B cell (primary cell): ENCODE measurements at regions not wholly inside any gene's neighbourhood (a gene's known extent, or its start where the extent isn't known, plus 50 kb on each side); places are given as distances from the start of the nearest gene placed in this dataset.

ENCODE experiments used
- ATAC-seq: fragments of 200-7000 bp; cut with Tn5 transposase; one replicate; pipeline ENCODE4 v1.10.0; 2021; ENCODE audit warnings: low read depth, mild to moderate bottlenecking, moderate number of reproducible peaks, moderate library complexity
- CTCF ChIA-PET: fragments of 350-600 bp; sonication (Branson Sonifier 250); formaldehyde crosslinking; loops from one replicate; lab custom pipeline; 2021; ENCODE audit warnings: antibody characterized with exemption, inconsistent platforms; lab: Charles Lee
- POLR2A ChIA-PET: fragments of 350-600 bp; sonication (Branson Sonifier 250); formaldehyde crosslinking; loops from one replicate; lab custom pipeline; 2021; ENCODE audit warnings: antibody characterized with exemption; lab: Charles Lee
- DNase-seq: peaks from one replicate; pipeline ENCODE4 v3.0.0; 2013
- H2AFZ ChIP-seq: 2 replicates; pipeline ENCODE4 v1.6.1; 2012; ENCODE audit warnings: mild to moderate bottlenecking, low read depth, low read length; ENCODE audit not compliant: insufficient read depth, poor library complexity, severe bottlenecking
- H3K27ac ChIP-seq, 2 donors: 1 replicate in 1 of 2; 2 replicates in 1 of 2; pipeline ENCODE4 v1.5.1; 2012 to 2013; ENCODE audit warnings: low read length in 2 of 2, mild to moderate bottlenecking in 2 of 2, moderate library complexity in 1 of 2
- H3K27me3 ChIP-seq, 4 experiments: fragments of 200-600 bp in 1 of 4; sonication (generic) in 1 of 4; replicated peaks in 1 of 4; 1 replicate in 2 of 4; 2 replicates in 2 of 4; pipeline versions ENCODE4 v1.6.1 to v1.7.0; 2013 to 2016; ENCODE audit warnings: low read length in 3 of 4, mild to moderate bottlenecking in 2 of 4, mixed read lengths in 1 of 4, moderate library complexity in 1 of 4; ENCODE audit not compliant: insufficient read depth in 4 of 4, control insufficient read depth in 3 of 4; ENCODE audit errors: control extremely low read depth in 1 of 4
- H3K36me3 ChIP-seq, 2 experiments: replicated peaks in 1 of 2; 1 replicate in 1 of 2; 2 replicates in 1 of 2; pipeline versions ENCODE4 v1.6.1 to v1.7.1; 2013; ENCODE audit warnings: low read length in 1 of 2; ENCODE audit not compliant: insufficient read depth in 2 of 2, control insufficient read depth in 1 of 2; ENCODE audit errors: control extremely low read depth in 1 of 2, extremely low read depth in 1 of 2
- H3K4me1 ChIP-seq, 2 donors: fragments of 200-600 bp in 1 of 2; sonication (generic) in 1 of 2; 1 replicate in 1 of 2; 2 replicates in 1 of 2; pipeline versions ENCODE4 v1.5.1 to v1.6.1; 2013 to 2017; ENCODE audit warnings: low read length in 2 of 2; ENCODE audit not compliant: control insufficient read depth in 2 of 2, insufficient read depth in 2 of 2
- H3K4me2 ChIP-seq: replicated peaks from 2 replicates; pipeline ENCODE3; 2012; ENCODE audit warnings: mild to moderate bottlenecking, low read depth, low read length; ENCODE audit not compliant: poor library complexity, severe bottlenecking
- H3K4me3 ChIP-seq, 5 experiments: fragments of 200-600 bp in 1 of 5; sonication (generic) in 1 of 5; 1 replicate in 3 of 5; 2 replicates in 2 of 5; pipeline versions ENCODE4 v1.5.1 to v1.7.0; 2011 to 2016; ENCODE audit warnings: low read length in 4 of 5, mild to moderate bottlenecking in 4 of 5, low read depth in 2 of 5, control low read depth in 1 of 5, moderate library complexity in 1 of 5; ENCODE audit not compliant: insufficient read depth in 1 of 5; ENCODE audit errors: control extremely low read depth in 1 of 5, extremely low read depth in 1 of 5
- H3K79me2 ChIP-seq: fragments of 200-600 bp; sonication (generic); one replicate; pipeline ENCODE4 v1.6.0; 2016; ENCODE audit warnings: low read length; ENCODE audit not compliant: control insufficient read depth, insufficient read depth
- H3K9ac ChIP-seq: fragments of 200-600 bp; sonication (generic); 2 replicates; pipeline ENCODE4 v1.6.1; 2017; ENCODE audit warnings: mild to moderate bottlenecking, low read length, moderate library complexity
- H3K9me3 ChIP-seq, 3 donors: one replicate each; pipeline versions ENCODE4 v1.6.1 to v1.7.1; 2013; ENCODE audit warnings: low read length in 2 of 3; ENCODE audit not compliant: control insufficient read depth in 2 of 3, insufficient read depth in 1 of 3; ENCODE audit errors: control extremely low read depth in 1 of 3
- H4K20me1 ChIP-seq: 2 replicates; pipeline ENCODE4 v1.6.0; 2012; ENCODE audit warnings: mild to moderate bottlenecking, low read length; ENCODE audit not compliant: insufficient read depth, control insufficient read depth, poor library complexity, severe bottlenecking
- H3K27ac Mint-ChIP-seq: one replicate; pipeline ENCODE4 v1.8.0; 2021; ENCODE audit warnings: mixed read lengths
- H3K27me3 Mint-ChIP-seq: one replicate; pipeline ENCODE4 v1.8.0; 2021; ENCODE audit warnings: mixed read lengths
- H3K4me1 Mint-ChIP-seq: one replicate; pipeline ENCODE4 v1.8.0; 2021; ENCODE audit warnings: mixed read lengths
- H3K4me3 Mint-ChIP-seq: one replicate; pipeline ENCODE4 v1.8.0; 2021; ENCODE audit warnings: mixed read lengths
- H3K9me3 Mint-ChIP-seq: one replicate; pipeline ENCODE4 v1.8.0; 2022; ENCODE audit warnings: mixed read lengths; ENCODE audit not compliant: insufficient read depth
- CTCF ChIP-seq: fragments of 200-600 bp; IDR thresholded peaks from one replicate; pipeline ENCODE4 v1.8.0; 2022; ENCODE audit warnings: antibody characterized with exemption, mild to moderate bottlenecking
- EZH2 ChIP-seq: IDR thresholded peaks from 2 replicates; pipeline ENCODE4 v1.6.1; 2012; ENCODE audit warnings: borderline replicate concordance, low read depth, mild to moderate bottlenecking, moderate library complexity, low read length; ENCODE audit not compliant: insufficient read depth, poor library complexity, severe bottlenecking
- WGBS: methylation state at CpG from one replicate; pipeline ENCODE4 v1.1.5; 2013; ENCODE audit warnings: missing lambda C conversion rate; ENCODE audit not compliant: insufficient coverage; 5-methylcytosine and 5-hydroxymethylcytosine counted together
- intact Hi-C: fragments of 100-400 bp; cut with micrococcal nuclease; formaldehyde crosslinking; loops from one replicate; pipeline ENCODE4 v1.10.0; 2022

GRCh38 chr15:81056304-81056703 lies 55.6 kb downstream of the TLNRD1 start:
- H2AFZ ChIP-seq, result no peak overlapping the region
- Mint-ChIP-seq H3K27ac (no peak overlapping the region), H3K4me1 (peaks cover 11% of the 10 kb centered on the region), H3K9me3 (no peaks in the 10 kb centered on the region), H3K4me3 (no peak overlapping the region), H3K27me3 (peaks cover 5% of the 10 kb centered on the region)
- H3K4me2 ChIP-seq, result no peak overlapping the region
- H3K27me3 ChIP-seq, result no peaks in the 10 kb centered on the region
- H3K79me2 ChIP-seq, result no peaks in the 10 kb centered on the region
- no CpG with 5 or more reads among the region's 1 CpG for WGBS
- TF ChIP-seq EZH2 (no peak), CTCF (no peak)
- no peak for ATAC-seq
- DNase-seq, result no peak
- CTCF ChIA-PET, result no interaction called here
- H4K20me1 ChIP-seq, result no peaks in the 10 kb centered on the region
- no peak overlapping the region for H3K4me3 ChIP-seq
- no peaks in the 10 kb centered on the region for H3K4me1 ChIP-seq
- no peaks in the 10 kb centered on the region for H3K36me3 ChIP-seq
- POLR2A ChIA-PET, result no interaction called here
- H3K9ac ChIP-seq, result no peak overlapping the region
- intact Hi-C loops, result no loop called here
- no peak overlapping the region for H3K27ac ChIP-seq
- no peaks in the 10 kb centered on the region for H3K9me3 ChIP-seq

GRCh38 chr15:81060470-81060869 lies 59.7 kb downstream of the TLNRD1 start:
- Histone ChIP-seq H2AFZ (no peak overlapping the region), H3K9ac (no peak overlapping the region), H3K79me2 (no peaks in the 10 kb centered on the region), H3K4me2 (no peak overlapping the region), H4K20me1 (no peaks in the 10 kb centered on the region), H3K4me3 (no peak overlapping the region), H3K36me3 (no peaks in the 10 kb centered on the region), H3K9me3 (no peaks in the 10 kb centered on the region), H3K27ac (no peak overlapping the region), H3K27me3 (no peaks in the 10 kb centered on the region), H3K4me1 (no peaks in the 10 kb centered on the region)
- Mint-ChIP-seq H3K27ac (no peak overlapping the region), H3K27me3 (peaks cover 21% of the 10 kb centered on the region), H3K4me3 (no peak overlapping the region), H3K9me3 (no peaks in the 10 kb centered on the region), H3K4me1 (no peaks in the 10 kb centered on the region)
- DNase-seq, result no peak
- intact Hi-C loops, result no loop called here
- ATAC-seq, result no peak
- ChIA-PET CTCF (no interaction called here), POLR2A (no interaction called here)
- TF ChIP-seq CTCF (no peak), EZH2 (no peak)
- WGBS, result 100% methylated on average over 1 of the region's 2 CpGs
